Bronchial epithelial cell (primary cell): ENCODE measurements at regions not wholly inside any gene's neighbourhood (a gene's known extent, or its start where the extent isn't known, plus 50 kb on each side); places are given as distances from the start of the nearest gene placed in this dataset.

Source experiments
- DNase-seq: peaks from one replicate; pipeline ENCODE4 v3.0.0-alpha.2; 2010; ENCODE audit warnings: low read depth
- FAIRE-seq: peaks from 2 replicates; lab custom pipeline; 2011; peaks lifted over from hg19 to GRCh38; lab: Jason Lieb, UNC
- H3K27me3 ChIP-seq: 2 replicates; pipeline ENCODE4 v1.5.1; 2011; ENCODE audit warnings: low read length; ENCODE audit not compliant: control insufficient read depth, insufficient read depth
- H3K36me3 ChIP-seq: 2 replicates; pipeline ENCODE4 v1.5.1; 2011; ENCODE audit warnings: low read length; ENCODE audit not compliant: control insufficient read depth, insufficient read depth
- H3K4me3 ChIP-seq: 2 replicates; pipeline ENCODE4 v1.5.1; 2011; ENCODE audit warnings: mild to moderate bottlenecking, low read depth, low read length, control low read depth
- TF ChIP-seq, protein P1 (sequence below): IDR thresholded peaks from 2 replicates; pipeline ENCODE4 v1.5.1; 2011; ENCODE audit warnings: mild to moderate bottlenecking, moderate library complexity, low read length, control low read depth, inconsistent platforms; ENCODE audit not compliant: insufficient read depth, severe bottlenecking

DNA sequence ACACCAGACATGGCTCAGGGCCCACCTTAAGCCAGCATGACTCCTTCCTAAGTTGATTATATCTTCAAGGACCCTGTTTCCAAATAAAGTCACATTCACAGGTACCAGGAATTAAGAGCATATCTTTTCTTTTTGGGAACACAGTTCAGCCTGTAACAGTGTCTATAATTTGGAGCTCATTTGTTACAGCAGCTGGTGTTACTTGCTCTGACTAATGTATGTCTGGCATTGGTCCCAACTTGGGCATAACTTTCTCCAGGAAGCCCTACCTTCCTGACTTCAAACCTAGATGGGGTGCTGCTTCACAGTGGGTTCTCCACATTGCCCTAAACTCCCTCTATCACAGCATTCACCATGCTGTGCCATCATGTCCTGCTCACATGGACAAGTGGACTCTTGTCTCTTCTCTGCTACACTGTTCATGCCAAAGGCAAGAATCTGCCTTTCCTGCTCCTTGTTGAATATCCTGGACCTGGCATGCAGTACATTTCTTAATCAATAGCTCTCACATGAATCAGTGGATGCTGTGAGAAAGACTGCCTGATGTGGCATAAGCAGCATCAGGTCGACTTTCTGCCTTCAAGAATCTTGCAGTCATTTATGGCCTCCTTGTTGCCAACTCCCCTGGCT lies 117.4 kb upstream of the FOXA2 start:
- TF ChIP-seq, protein P1, sequence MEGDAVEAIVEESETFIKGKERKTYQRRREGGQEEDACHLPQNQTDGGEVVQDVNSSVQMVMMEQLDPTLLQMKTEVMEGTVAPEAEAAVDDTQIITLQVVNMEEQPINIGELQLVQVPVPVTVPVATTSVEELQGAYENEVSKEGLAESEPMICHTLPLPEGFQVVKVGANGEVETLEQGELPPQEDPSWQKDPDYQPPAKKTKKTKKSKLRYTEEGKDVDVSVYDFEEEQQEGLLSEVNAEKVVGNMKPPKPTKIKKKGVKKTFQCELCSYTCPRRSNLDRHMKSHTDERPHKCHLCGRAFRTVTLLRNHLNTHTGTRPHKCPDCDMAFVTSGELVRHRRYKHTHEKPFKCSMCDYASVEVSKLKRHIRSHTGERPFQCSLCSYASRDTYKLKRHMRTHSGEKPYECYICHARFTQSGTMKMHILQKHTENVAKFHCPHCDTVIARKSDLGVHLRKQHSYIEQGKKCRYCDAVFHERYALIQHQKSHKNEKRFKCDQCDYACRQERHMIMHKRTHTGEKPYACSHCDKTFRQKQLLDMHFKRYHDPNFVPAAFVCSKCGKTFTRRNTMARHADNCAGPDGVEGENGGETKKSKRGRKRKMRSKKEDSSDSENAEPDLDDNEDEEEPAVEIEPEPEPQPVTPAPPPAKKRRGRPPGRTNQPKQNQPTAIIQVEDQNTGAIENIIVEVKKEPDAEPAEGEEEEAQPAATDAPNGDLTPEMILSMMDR = no peak
- DNase-seq (peak; percentile 39), FAIRE-seq (peak; percentile 58)
- Histone ChIP-seq H3K4me3 (no peak overlapping the region), H3K27me3 (no peaks in the 10 kb centered on the region), H3K36me3 (no peaks in the 10 kb centered on the region)

DNA sequence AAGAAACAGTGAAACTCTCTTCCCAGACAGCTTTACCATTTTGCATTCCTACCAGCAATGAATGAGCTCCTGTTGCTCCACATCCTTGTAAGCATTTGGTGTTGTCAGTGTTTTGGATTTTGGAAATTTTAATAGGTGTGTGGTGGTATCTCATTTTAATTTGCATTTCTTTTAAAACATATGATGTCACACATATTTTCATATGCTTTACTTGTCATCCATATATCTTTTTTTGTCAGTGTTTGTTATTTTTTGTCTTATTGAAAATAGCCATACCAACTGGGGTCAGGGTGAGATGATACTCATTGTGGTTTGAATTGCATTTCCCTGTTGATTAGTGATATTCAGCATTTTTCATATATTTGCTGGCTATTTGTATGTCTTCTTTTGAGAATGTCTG lies 119.5 kb upstream of the FOXA2 start:
- Histone ChIP-seq H3K36me3 (no peaks in the 10 kb centered on the region), H3K4me3 (no peak overlapping the region), H3K27me3 (no peaks in the 10 kb centered on the region)
- DNase-seq = no peak
- TF ChIP-seq, protein P1 = no peak
- no peak for FAIRE-seq

DNA sequence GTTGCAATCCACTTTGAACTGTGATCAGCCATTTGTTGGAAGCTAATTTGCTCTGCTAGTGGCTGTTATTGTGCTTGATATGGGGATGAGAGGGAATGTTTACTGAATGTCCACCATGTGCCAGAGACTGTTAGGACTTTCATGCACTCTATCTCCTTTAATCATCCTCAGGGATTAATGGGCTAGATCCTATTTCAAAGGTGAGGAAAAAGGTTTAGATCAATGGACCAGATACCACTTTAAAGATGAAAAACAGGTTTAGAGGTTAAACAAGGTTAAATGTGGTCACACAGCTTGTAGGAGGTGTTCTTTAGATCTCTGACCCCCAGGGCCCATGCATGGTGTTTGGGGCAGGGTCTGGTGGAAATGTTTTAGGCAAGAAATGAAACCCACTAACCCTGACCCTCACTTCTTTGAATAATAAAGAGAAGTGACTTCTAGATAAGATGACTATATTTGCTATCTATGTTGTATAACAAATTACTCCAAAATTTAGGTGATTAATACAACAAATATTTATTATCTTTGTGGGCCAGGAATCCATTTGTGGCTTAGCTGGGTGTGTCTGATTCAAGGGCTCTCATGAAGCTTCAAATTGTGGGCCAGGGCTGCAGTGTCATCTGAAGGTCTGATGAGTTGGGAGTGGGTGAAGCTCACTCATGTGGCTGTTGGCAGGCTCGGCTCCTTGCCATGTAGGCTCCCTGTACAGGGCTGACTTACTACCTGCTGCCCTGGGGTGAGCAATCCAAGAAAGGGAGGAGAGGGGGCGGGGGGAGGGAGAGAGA lies 127.8 kb upstream of the FOXA2 start:
- no peak for FAIRE-seq

DNA sequence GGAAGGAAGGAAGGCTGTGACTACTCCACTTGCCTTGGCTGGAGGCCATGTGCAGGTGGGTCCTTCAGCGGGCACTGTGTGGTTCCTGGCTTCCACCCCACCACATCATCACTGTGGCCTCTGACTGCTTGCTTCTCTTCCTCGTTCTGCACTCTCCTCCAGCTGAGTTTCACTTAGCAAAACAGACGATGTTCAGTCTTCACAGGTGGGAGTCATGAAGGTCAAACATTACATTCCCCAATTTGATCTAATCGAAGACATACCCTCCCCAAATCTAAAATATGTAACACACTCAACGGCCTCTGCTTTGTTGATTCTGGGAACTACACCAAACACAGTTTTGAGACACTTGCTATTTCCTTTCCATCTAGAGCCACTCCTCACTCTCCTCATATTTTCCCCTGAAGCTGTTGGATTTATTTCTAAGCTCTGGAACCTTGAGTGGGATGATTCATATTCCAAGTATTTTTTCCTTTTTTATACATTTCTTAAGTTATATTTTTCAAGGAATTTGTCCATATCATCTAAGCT lies 132.5 kb upstream of the FOXA2 start:
- H3K36me3 ChIP-seq = no peaks in the 10 kb centered on the region
- FAIRE-seq (no peak), DNase-seq (peak; percentile 57)
- H3K27me3 ChIP-seq = no peaks in the 10 kb centered on the region
- TF ChIP-seq, protein P1 = no peak
- H3K4me3 ChIP-seq = no peak overlapping the region

More for the DNA sequence above, 127.8 kb upstream of the FOXA2 start:
- no peak for DNase-seq
- Histone ChIP-seq H3K36me3 (no peaks in the 10 kb centered on the region), H3K4me3 (no peak overlapping the region), H3K27me3 (no peaks in the 10 kb centered on the region)
- TF ChIP-seq, protein P1 = no peak

DNA sequence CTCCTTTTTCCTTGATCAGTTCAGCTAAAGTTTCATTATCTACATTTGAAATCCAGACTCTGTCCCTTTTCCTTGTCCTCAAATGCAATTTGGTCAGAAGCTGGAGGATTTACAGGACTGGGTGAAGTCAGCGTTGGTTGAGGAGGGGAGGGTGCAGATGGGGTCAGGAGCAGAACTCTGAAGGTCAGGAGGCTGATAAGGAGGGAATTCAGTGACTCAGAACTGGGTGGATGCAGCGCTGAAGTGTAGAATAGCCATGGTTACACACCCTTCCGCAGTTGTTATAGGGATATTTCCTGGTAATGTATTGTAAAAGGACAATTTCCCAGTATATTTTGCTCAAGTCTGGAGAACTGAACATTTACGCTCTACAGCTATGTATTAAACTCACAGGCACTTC lies 133.1 kb upstream of the FOXA2 start:
- FAIRE-seq (no peak), DNase-seq (peak; percentile 55)
- Histone ChIP-seq H3K4me3 (no peak overlapping the region), H3K27me3 (no peaks in the 10 kb centered on the region), H3K36me3 (no peaks in the 10 kb centered on the region)
- TF ChIP-seq, protein P1 = no peak
